CD4-positive, alpha-beta T cell (primary cell): ENCODE measurements at regions not wholly inside any gene's neighbourhood (a gene's known extent, or its start where the extent isn't known, plus 50 kb on each side); places are given as distances from the start of the nearest gene placed in this dataset.
"Not testable (repeated sequence)": the region's sequence is repeated elsewhere in the genome, so short reads cannot be mapped to it uniquely, and the experiment has no call there.

ENCODE experiments used
- ATAC-seq: fragments of 200-7000 bp; cut with Tn5 transposase; one replicate; pipeline ENCODE4 v1.10.0; 2022; ENCODE audit warnings: mild to moderate bottlenecking; ENCODE audit not compliant: poor library complexity
- CTCF ChIA-PET: fragments of 350-600 bp; sonication (Branson Sonifier 250); formaldehyde crosslinking; loops from one replicate; lab custom pipeline; 2021; ENCODE audit warnings: antibody characterized with exemption, inconsistent platforms; lab: Charles Lee
- POLR2A ChIA-PET: fragments of 350-600 bp; sonication (Branson Sonifier 250); formaldehyde crosslinking; loops from one replicate; lab custom pipeline; 2021; ENCODE audit warnings: antibody characterized with exemption, inconsistent platforms; lab: Charles Lee
- DNase-seq, 14 experiments: peaks; one replicate each; pipeline ENCODE4 v3.0.0-alpha.2; 2013 to 2020; ENCODE audit warnings: mixed read lengths in 2 of 14
- H3K27ac ChIP-seq, 2 donors: one replicate each; pipeline versions ENCODE4 v1.5.1 to v1.7.0; 2013; ENCODE audit warnings: low read length in 2 of 2, low read depth in 1 of 2, mild to moderate bottlenecking in 1 of 2
- H3K27me3 ChIP-seq, 2 experiments: 1 replicate in 1 of 2; 2 replicates in 1 of 2; pipeline versions ENCODE4 v1.6.1 to v1.7.0; 2013; ENCODE audit warnings: low read length in 2 of 2, control low read depth in 1 of 2, mild to moderate bottlenecking in 1 of 2, moderate library complexity in 1 of 2; ENCODE audit not compliant: insufficient read depth in 2 of 2, control insufficient read depth in 1 of 2
- H3K36me3 ChIP-seq: one replicate; pipeline ENCODE4 v1.6.1; 2013; ENCODE audit warnings: low read length, control low read depth; ENCODE audit not compliant: insufficient read depth
- H3K4me1 ChIP-seq: one replicate; pipeline ENCODE4 v1.6.1; 2013; ENCODE audit warnings: low read length, control low read depth; ENCODE audit not compliant: insufficient read depth
- H3K4me3 ChIP-seq: one replicate; pipeline ENCODE4 v1.5.1; 2013; ENCODE audit warnings: mild to moderate bottlenecking, low read length, moderate library complexity
- H3K9me3 ChIP-seq, 2 experiments: 1 replicate in 1 of 2; 2 replicates in 1 of 2; pipeline versions ENCODE4 v1.6.1 to v1.7.0; 2013; ENCODE audit warnings: low read length in 2 of 2, mild to moderate bottlenecking in 2 of 2, control low read depth in 1 of 2, moderate library complexity in 1 of 2; ENCODE audit not compliant: control insufficient read depth in 1 of 2, insufficient read depth in 1 of 2
- H3K27ac Mint-ChIP-seq: one replicate; pipeline ENCODE4 v1.8.0; 2020; ENCODE audit warnings: mixed read lengths
- H3K27me3 Mint-ChIP-seq: one replicate; pipeline ENCODE4 v1.8.0; 2021; ENCODE audit warnings: mixed read lengths
- H3K36me3 Mint-ChIP-seq: one replicate; pipeline ENCODE4 v1.8.0; 2021; ENCODE audit warnings: low read depth, mixed read lengths
- H3K4me1 Mint-ChIP-seq: one replicate; pipeline ENCODE4 v1.8.0; 2021; ENCODE audit warnings: low read depth, mixed read lengths
- H3K4me3 Mint-ChIP-seq: one replicate; pipeline ENCODE4 v1.8.0; 2020; ENCODE audit warnings: mild to moderate bottlenecking, mixed read lengths
- H3K9me3 Mint-ChIP-seq: one replicate; pipeline ENCODE4 v1.8.0; 2020; ENCODE audit warnings: mixed read lengths
- intact Hi-C, 2 experiments: fragments of 100-400 bp; cut with DNase I in 1 of 2; cut with micrococcal nuclease in 1 of 2; formaldehyde crosslinking; loops; one replicate each; pipeline versions ENCODE4 v1.15.1 to v1.9.0; 2023 to 2025; cut with DNase I, micrococcal nuclease
- TF ChIP-seq, protein P1 (sequence below): fragments of 200-600 bp; IDR thresholded peaks from one replicate; pipeline ENCODE4 v1.8.0; 2022; ENCODE audit warnings: antibody characterized with exemption, mild to moderate bottlenecking

DNA sequence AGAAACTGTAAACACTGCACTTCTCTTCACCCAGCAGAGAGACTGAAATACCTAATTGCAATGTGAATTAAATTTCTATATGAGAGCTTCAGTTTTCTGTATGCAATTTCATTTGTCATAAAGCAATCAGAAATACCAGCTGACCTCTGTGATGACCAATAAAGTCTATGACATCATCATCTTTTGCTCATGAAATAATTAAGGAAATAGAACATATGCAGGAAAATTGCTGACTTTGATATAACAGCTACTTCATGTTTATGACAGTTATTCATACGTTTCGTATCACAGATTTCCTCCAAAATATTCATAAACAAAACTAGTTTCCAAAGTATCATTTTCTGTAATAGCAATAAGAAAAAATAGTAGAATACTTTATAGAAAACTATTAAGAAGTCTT lies 652.3 kb downstream of the SLCO4C1 start:
- no peak overlapping the region for H3K27ac ChIP-seq
- no peak overlapping the region for H3K27ac Mint-ChIP-seq
- no peaks in the 10 kb centered on the region for H3K9me3 Mint-ChIP-seq
- H3K4me1 ChIP-seq = no peaks in the 10 kb centered on the region
- H3K36me3 Mint-ChIP-seq = no peaks in the 10 kb centered on the region
- H3K4me3 ChIP-seq = no peak overlapping the region
- intact Hi-C loops = no loop called here
- no peaks in the 10 kb centered on the region for H3K9me3 ChIP-seq
- ChIA-PET POLR2A (no interaction called here), CTCF (no interaction called here)
- no peaks in the 10 kb centered on the region for H3K27me3 ChIP-seq
- TF ChIP-seq, protein P1, sequence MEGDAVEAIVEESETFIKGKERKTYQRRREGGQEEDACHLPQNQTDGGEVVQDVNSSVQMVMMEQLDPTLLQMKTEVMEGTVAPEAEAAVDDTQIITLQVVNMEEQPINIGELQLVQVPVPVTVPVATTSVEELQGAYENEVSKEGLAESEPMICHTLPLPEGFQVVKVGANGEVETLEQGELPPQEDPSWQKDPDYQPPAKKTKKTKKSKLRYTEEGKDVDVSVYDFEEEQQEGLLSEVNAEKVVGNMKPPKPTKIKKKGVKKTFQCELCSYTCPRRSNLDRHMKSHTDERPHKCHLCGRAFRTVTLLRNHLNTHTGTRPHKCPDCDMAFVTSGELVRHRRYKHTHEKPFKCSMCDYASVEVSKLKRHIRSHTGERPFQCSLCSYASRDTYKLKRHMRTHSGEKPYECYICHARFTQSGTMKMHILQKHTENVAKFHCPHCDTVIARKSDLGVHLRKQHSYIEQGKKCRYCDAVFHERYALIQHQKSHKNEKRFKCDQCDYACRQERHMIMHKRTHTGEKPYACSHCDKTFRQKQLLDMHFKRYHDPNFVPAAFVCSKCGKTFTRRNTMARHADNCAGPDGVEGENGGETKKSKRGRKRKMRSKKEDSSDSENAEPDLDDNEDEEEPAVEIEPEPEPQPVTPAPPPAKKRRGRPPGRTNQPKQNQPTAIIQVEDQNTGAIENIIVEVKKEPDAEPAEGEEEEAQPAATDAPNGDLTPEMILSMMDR = no peak
- H3K4me1 Mint-ChIP-seq = no peaks in the 10 kb centered on the region
- no peaks in the 10 kb centered on the region for H3K27me3 Mint-ChIP-seq
- no peaks in the 10 kb centered on the region for H3K36me3 ChIP-seq
- ATAC-seq = no peak
- no peak overlapping the region for H3K4me3 Mint-ChIP-seq
- no peak for DNase-seq

DNA sequence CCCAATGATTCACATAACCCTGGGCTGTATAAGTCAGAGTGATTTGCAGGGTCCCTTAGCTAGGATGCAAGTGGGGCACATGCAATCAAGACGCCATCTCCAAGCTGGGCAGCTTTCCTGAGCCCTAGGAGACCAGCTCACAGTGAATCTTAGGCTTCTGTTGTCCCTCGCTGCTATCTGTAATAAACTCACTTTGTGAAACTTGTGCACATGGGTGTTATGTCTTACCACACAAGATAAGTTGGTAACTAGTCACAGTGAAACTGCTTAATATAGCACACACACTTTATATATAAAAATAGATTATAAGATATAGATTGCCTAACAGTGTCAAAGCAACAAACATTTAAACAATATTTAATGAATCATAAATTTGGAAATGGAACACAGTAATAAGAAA lies 658.5 kb downstream of the SLCO4C1 start:
- ChIA-PET CTCF (no interaction called here), POLR2A (no interaction called here)
- Histone ChIP-seq H3K9me3 (peaks cover 0 to 6% of the 10 kb centered on the region in 2 experiments), H3K4me1 (no peaks in the 10 kb centered on the region), H3K27ac (no peak overlapping the region), H3K36me3 (no peaks in the 10 kb centered on the region), H3K4me3 (no peak overlapping the region), H3K27me3 (no peaks in the 10 kb centered on the region)
- no peak for ATAC-seq
- TF ChIP-seq, protein P1 = no peak
- Mint-ChIP-seq H3K27me3 (no peaks in the 10 kb centered on the region), H3K4me1 (no peaks in the 10 kb centered on the region), H3K4me3 (no peak overlapping the region), H3K36me3 (no peaks in the 10 kb centered on the region), H3K27ac (no peak overlapping the region), H3K9me3 (peaks cover 4% of the 10 kb centered on the region)
- intact Hi-C loops = no loop called here
- DNase-seq = no peak

DNA sequence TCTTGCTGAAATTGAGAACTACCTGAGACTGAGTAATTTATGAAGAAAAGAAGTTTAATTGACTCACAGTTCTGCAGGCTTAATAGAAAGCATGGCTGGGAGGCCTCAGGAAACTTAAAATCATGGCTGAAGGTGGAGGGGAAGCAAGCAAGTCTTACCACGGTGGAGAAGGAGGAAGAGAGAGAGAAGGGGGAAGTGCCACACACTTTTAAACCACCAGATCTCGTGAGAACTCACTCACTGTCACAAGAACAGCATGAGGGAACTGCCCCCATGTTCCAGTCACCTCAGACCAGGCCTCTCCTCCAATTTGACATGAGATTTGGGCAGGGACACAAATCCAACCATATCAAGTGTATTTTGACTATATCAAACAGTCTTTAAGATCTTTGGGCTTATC lies 668.3 kb downstream of the SLCO4C1 start:
- H3K27me3 Mint-ChIP-seq, H3K4me3 Mint-ChIP-seq, H3K36me3 Mint-ChIP-seq, H3K4me1 ChIP-seq, H3K4me3 ChIP-seq, H3K27me3 ChIP-seq, CTCF ChIA-PET, H3K9me3 ChIP-seq, H3K36me3 ChIP-seq, intact Hi-C loops, POLR2A ChIA-PET, H3K9me3 Mint-ChIP-seq, ATAC-seq, H3K27ac Mint-ChIP-seq, H3K4me1 Mint-ChIP-seq, H3K27ac ChIP-seq, DNase-seq: not testable (repeated sequence)

DNA sequence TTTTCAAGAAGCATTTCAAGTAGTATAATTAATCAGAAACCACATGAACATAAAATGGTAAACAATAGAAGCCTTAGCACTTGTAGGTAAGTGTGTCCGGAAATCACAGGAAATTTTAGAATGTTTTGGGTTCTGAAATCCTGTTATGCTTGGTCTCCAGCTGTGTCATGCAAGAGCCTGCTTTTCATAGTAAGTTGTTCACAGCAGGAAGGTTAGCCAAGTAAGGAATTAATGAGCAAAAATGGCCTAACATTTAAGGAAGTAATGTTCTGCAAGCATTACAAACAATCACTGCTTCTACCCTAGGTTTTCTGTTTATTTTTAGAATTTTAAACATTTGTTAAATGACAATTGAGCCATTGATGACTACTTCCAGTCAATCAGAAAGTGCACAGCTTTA lies 669.5 kb downstream of the SLCO4C1 start:
- Mint-ChIP-seq H3K27me3 (no peaks in the 10 kb centered on the region), H3K36me3 (no peaks in the 10 kb centered on the region), H3K4me3 (no peak overlapping the region), H3K27ac (no peak overlapping the region), H3K4me1 (no peaks in the 10 kb centered on the region), H3K9me3 (no peaks in the 10 kb centered on the region)
- ChIA-PET CTCF (no interaction called here), POLR2A (no interaction called here)
- intact Hi-C loops = no loop called here
- no peak for DNase-seq
- no peak overlapping the region for H3K27ac ChIP-seq
- H3K27me3 ChIP-seq = no peaks in the 10 kb centered on the region
- TF ChIP-seq, protein P1 = no peak
- no peaks in the 10 kb centered on the region for H3K9me3 ChIP-seq
- no peak overlapping the region for H3K4me3 ChIP-seq
- H3K4me1 ChIP-seq = no peaks in the 10 kb centered on the region
- no peak for ATAC-seq
- H3K36me3 ChIP-seq = no peaks in the 10 kb centered on the region
